HCEC 1CT (cell line): ENCODE measurements at regions not wholly inside any gene's neighbourhood (a gene's known extent, or its start where the extent isn't known, plus 50 kb on each side); places are given as distances from the start of the nearest gene placed in this dataset.
A peak's percentile ranks its signal among the peaks of the same experiment; 100 is the strongest.

Experiments used
- DNase-seq: peaks from one replicate; pipeline ENCODE4 v3.0.0-alpha.2; 2017

DNA sequence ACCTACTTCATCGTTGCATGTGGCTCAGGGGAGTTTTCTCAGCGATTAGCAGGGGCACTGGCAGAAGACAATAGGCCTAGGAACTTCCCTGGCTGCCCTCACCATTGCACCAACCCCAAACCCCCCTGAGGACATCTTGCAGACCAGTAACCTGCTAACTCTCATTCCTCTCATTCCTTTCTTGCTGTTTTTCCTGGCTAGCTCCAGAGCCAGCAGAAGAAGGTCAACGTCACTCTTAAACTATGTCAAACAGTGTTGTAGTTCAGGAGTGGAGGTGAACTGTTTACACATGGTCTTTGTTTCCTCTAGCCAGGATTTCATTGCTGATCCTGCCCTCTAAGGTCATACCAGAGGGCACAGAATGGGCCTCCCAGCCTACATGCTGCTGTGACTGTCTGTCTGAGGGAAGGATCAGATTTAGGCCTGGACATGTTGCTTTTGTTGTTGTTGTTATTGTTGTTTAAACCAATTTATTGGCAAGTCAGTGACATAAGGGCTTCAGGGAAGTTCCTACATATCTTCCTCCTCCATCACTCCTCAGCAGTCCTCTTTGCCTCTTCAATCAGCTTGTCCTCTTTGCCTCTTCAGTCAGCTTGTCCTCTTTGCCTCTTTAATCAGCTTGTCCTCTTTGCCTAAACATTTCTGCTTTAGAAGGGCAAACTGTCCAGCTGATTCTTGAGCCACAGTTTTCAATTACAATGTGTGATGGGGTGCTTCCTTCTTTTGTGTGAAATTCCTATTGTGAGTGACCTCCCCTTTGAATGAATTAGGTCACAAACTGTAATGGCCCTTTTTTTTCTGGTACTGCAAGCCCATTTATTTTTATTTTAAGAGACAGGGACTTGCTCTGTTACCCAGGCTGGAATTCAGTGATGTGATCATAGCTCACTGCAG lies 471.9 kb upstream of the TNP1 start:
- peak; percentile 44 for DNase-seq

DNA sequence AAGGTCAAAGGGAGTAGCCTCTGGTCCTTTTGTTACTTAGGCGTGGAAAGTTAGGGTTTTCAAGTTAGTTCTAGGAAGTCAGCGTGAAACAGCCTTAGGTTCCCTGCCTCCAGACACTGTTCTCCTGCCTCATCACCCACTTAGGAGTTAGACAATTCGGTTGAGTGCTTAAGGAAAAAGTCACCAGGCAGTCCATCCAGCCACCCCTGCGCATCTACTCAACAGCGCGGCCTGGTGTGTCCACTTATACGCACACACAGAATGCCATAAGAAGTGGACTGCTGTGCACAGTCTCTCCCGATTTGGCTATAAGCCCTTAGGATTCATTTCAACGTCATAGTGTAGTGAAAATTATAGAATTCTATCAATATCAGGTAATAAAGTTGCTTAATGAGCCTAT lies 470.8 kb upstream of the TNP1 start:
- DNase-seq: no peak

DNA sequence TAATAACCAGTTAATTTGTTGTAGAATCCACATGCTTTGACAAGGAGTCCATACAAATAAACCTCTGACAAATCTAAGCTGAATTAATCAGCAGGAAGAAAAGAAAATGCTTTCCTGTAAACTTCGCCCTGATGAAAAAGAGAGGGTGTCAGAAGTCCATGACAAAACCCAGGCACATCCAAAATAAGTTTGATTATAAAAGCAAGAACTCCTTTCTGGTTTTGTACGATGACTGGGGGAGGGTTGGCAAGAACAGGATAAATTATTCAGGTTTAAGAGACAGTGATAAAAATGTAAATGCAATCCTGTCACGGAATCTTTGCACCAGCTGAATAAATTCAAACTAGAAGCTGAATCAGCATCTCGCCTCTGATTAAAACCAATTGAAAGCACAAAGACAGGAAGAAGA lies 469.2 kb upstream of the TNP1 start:
- no peak for DNase-seq

GRCh38 chr2:217328622-217328978 lies 468.7 kb upstream of the TNP1 start:
- DNase-seq: no peak

GRCh38 chr2:217327953-217328621 lies 468.2 kb upstream of the TNP1 start:
- no peak for DNase-seq

DNA sequence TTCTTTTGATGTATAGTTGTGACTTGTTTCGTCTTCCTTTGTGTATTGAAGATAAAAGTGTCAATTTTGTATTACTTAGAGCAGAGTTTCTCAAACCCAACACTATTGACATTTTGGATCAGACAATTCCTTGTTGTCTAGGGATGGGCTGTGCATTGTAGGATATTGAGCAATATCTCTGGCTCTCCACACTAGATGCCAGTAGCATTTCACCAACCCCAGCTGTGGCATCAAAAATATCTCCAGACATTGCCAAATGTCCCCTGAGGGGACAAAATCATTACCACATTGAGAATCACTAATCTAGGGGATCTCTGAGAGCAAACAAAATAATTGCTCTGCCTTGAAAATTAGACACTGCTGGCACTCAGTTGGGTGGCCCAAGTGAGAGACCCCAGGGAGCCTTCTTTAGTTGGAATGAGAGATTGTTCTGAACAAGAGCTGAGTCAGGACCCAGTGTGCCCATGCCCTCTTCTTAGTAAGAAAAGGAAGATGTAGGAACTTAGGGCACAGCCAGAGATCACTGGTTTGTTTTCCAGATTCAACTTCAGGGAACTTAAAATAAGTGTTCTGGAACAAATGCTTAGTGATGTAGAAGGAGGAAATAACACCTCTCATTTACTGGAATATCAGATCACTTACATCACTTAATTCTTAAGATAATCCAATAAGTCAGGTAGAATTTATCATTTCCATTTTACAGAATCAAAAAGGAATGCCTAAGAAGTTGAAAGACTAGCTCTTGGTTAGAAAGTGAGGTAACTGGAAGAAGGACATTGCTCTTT lies 466.6 kb upstream of the TNP1 start:
- DNase-seq: no peak

DNA sequence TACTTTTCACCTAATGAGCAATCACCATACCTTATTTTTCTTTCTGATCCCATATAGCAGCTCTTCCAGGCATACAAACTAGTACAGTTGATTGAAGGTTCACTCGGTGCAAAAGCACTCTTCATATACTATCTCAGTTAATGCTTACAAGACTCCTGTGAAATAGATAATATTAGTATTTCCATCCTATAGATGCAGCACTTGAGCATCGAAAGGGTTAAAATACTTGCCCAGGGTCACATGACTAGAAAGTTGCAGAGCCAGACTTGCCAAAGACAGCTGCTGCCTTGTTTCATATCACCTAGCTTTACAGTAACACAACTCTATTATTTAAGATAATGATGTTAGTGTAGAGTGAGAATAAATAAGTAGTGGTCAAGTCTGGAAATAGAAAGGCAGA lies 466.0 kb upstream of the TNP1 start:
- DNase-seq: no peak

DNA sequence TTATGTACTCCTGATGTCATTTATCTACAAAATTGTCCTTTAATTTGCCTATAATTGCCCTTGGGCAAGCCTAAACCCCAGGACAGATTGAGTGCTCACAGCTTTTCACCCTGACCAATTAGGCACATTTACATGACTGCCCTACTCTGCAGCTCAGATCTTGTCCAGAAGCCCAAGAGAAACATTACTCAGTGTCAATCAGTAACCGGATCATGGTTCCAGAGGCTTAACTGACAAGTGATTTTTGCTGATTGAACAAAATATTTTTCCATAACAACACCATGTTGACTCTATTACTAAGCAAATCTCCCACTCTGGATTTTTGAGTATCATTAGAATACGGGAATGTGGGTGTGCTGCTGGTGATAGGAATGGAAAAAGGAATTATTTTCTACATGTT lies 465.4 kb upstream of the TNP1 start:
- DNase-seq: no peak

- DNase-seq: peak; percentile 63
Observed at GRCh38 chr2:217316743-217317142, 456.9 kb upstream of the TNP1 start.

DNA sequence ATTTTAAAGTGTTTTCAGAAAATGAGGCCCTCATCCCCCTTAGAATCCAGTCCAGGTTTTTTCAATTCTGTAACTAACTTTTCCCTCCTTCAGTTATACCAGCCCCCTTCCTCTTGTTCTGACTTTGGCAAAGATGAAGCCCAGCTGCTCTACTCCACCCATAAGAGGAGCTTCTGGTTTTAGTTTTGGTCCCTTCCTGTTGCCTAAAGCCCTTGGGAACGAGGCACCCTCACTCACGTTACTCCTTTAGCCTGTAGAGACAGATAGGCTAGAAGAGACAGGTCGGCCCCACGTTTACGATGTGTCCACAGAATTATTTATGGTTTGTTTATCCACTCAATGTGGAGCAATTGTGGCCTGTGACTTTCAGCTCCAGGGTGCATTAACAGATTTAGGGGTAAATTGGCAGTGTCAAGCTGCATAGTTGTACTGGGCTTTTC lies 454.2 kb upstream of the TNP1 start:
- no peak for DNase-seq

DNA sequence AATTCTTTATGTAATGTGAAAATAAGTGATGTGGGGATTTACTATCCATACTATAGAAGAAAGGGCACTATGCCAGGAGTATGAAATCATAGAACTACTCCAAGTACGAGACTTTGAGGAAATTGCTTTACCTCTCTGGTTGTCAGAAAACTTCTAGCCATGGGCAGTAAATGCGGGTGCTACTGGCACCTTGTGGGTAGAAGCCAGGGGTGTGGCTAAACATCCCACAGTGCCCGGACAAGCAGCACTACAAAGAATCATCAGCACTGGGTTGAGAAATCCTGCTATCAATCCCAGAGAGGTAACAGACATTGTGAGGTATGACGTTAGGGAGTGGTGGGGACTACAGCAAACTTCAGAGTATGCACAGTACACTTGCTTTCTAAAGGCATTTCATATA lies 453.5 kb upstream of the TNP1 start:
- DNase-seq: no peak

- DNase-seq: no peak
Observed at GRCh38 chr2:217309056-217309455, 449.2 kb upstream of the TNP1 start.

DNA sequence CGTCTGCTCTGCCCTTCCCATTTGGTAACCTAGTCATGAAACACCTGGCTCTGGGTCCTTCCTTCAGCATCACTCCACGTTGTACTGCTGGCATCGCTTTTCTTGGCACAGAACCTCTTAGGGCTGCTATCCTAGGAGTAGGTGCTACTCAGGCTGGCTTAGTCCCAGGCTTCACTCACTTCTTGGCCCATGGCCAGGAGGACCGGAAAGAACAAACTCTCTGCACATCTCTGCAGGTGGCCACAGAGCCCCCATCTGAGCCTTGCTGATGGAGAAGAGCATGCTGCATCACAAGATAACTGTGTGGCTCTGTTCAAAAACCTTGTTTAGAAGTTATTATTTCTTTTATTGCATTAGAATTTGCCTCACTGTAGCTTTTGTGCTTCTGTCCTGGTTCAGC lies 447.2 kb upstream of the TNP1 start:
- no peak for DNase-seq

GRCh38 chr2:217305882-217306281 lies 446.0 kb upstream of the TNP1 start:
- no peak for DNase-seq

- no peak for DNase-seq
Observed at GRCh38 chr2:217304582-217304981, 444.7 kb upstream of the TNP1 start.

- DNase-seq: no peak
Observed at GRCh38 chr2:217302856-217303255, 443.0 kb upstream of the TNP1 start.

DNA sequence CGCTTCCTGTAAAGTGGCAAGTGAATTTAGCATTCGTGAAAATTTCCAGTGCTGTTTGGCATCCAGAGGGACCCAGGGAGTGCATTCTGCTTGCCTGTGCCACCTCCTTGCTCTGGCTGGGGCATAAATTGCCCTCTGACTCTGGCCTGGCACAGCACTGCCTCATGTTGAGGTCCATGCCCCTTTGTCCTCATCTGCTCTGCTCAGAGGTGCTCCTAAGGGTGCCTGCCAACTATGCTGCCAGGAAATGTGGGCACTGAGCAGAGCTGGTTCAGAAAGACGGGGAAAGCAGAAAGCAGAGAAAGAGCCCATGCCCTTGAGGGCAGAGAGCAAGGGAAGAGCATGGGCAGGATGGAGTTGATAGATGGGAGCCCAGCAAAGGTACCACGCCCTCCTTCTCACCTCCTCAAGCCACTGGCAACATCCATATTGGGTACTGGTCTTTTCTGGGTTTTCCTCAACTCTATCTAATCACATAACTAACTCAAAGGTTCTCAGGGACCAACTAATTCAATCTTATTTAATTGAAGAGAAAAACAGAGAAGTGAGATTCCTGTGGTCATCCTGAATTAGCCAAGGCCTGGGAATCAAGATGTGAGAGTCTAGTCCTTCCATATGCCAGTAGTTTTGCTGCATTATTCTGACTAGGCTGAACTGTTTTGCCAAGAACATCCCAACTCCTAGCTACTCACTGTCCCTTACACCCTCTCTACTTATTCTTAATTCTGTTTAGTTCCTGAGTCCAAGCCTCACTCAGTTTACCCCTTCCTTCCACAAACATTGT lies 441.5 kb upstream of the TNP1 start:
- no peak for DNase-seq

- DNase-seq: no peak
Observed at GRCh38 chr2:217299590-217299989, 439.7 kb upstream of the TNP1 start.

DNA sequence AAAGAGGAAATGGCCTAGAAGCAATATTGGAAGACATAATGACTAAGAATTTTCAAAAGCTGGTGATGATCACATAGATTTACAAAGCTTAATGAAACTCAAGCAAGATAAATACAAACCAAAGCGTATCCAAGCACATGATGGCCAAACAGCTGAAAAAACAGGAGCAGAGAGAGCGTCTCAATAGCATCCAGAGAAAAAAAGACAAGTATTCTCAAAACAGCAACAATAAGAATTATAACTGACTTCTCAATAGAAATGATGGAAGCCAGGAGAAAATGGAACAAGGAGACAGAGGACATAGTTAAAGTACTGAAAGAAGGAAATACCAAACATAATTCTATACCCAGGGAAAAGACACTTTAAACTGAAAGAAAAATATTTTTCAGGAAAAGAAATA lies 437.2 kb upstream of the TNP1 start:
- DNase-seq: no peak

DNA sequence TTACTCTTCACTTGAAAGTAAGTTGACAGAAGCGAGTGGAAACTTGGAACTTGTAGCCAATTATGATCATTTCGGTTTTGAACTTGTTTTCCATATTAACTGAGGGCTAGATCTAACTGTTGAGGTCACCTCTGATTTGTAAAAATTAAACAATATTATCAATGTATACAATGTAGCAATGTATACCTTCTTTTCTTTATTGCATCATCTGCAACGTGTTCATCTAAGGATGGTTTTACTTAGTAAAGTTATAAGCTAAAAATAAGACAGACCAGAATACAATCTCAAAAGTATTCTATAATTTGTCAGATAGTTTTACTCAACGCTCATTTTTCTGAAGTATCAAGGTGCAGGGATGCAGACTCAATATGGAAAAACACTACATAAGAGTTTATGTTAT lies 435.0 kb upstream of the TNP1 start:
- no peak for DNase-seq

DNA sequence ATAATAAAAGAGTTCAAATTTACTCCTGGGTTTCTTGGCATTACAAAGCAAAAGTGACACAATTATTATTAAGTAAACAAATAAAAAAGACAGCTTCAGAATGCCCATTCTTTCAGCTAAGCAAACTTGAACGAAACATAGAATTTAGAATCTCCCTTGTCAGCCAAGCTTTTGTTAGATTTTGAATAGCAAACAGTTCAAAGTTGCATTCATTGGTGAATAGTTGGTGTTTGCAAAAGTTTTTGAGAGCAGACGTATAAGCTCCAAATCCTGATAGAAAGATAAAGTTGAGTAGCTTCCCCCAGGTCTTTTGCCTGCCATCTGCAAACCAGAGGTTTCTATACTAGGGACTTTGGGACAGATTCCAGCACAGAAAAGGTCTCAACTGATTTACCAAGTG lies 434.3 kb upstream of the TNP1 start:
- DNase-seq: no peak

- DNase-seq: no peak
Observed at GRCh38 chr2:217293607-217294006, 433.7 kb upstream of the TNP1 start.

GRCh38 chr2:217293046-217293445 lies 433.2 kb upstream of the TNP1 start:
- DNase-seq: no peak
